Skeletal muscle cell (primary cell): ENCODE measurements at regions not wholly inside any gene's neighbourhood (a gene's known extent, or its start where the extent isn't known, plus 50 kb on each side); places are given as distances from the start of the nearest gene placed in this dataset.
A peak's percentile ranks its signal among the peaks of the same experiment; 100 is the strongest.

ENCODE experiments used
- DNase-seq: peaks from one replicate; pipeline ENCODE4 v3.0.0-alpha.2; 2010; ENCODE audit warnings: low read depth
- H3K4me3 ChIP-seq: 2 replicates; pipeline ENCODE4 v1.5.1; 2011; ENCODE audit warnings: low read depth, mild to moderate bottlenecking, control low read depth, low read length, moderate library complexity

DNA sequence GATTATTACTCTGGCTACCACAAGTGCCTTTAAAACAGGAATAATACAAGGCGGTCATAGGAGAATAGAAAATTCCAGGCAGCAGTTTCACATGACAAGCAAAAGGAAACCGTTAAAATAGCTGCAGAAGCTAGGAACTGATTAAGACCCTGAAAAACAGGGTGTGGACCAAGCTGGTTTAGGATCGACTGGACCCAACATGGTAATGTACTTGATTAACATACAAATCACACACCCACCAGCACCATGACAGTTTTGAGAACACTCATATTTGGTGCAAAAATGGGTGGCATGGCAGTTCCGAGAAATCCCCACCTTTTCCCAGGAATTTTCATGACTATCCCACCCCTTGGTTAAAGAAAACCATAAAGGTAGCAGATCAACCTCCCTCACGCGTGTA is 51.9 kb upstream of the TMEM163 start:
- no peak overlapping the region for H3K4me3 ChIP-seq

GRCh38 chr2:134771313-134771801 is 52.6 kb upstream of the TMEM163 start:
- no peak for DNase-seq
- H3K4me3 ChIP-seq, result no peak overlapping the region

More for the DNA sequence above, 51.9 kb upstream of the TMEM163 start:
- DNase-seq, result no peak

- no peak overlapping the region for H3K4me3 ChIP-seq
- no peak for DNase-seq
These were observed 53.8 kb upstream of the TMEM163 start for GRCh38 chr2:134772493-134773169.

DNA sequence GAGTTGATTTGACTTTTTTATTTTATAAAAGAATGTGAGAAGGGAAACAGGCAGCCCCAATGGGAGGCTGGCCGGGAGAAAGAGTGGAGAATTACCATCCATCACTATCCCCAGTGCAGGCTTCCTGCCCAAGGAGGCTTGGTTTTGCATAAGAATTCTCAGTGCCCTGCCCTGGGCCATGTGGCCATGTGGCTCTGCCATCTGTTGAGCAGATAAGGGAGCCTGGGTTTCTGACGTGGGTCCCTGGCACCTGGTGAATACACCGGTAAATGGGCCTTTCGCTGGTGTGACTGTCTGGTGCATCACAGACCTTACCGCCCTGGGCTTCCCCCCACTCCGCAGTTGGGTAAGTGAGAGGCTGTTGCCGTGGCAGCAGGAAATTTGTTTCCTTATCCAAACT is 54.5 kb upstream of the TMEM163 start:
- DNase-seq, result no peak

DNA sequence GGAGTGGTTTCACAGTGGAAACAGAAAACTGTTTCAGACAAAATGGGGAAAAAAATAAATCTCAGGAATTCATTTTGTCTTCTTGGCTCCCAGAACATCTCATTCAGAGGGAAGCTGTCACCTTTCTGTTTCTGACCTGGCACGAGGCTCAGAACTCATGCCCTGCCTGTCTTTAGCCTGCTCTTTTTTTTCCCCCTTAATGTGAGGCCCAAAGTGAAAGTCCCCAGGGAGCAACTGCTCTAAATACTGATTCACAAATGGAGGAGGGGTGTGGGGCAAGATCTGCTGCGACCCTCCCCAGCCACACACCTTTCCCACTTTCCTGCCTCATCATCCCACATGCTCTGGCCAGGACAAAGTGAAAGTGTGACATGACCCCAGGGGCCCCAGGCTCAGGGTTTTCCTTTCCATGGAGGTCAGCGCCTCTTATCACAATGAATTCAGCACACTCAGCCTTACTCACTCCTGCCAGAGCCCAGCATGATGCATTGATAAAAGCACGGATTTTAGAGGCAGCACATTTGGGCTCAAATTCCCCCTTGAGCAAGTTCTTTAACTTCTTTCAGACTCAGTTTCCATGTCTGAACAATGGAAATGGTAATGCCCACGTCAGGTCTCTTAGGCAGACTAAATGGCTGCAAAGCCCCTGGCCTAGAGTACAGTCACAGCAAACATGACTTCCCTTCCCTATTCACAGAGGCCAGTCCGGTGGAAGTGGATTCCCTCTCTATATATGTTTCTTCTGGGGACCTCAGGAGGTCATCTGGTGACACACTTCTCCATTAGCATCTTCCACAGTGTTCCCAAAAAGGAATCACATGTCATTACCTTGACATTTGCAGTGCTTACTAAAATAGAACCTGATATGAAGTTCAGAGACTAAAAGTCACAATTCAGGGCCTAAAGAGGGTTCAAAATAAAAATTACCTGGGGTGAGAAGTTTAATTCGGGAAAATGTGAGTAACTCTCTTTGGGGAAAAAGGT is 55.3 kb upstream of the TMEM163 start:
- no peak for DNase-seq
- H3K4me3 ChIP-seq, result no peak overlapping the region

More for the DNA sequence above, 54.5 kb upstream of the TMEM163 start:
- H3K4me3 ChIP-seq, result no peak overlapping the region

DNA sequence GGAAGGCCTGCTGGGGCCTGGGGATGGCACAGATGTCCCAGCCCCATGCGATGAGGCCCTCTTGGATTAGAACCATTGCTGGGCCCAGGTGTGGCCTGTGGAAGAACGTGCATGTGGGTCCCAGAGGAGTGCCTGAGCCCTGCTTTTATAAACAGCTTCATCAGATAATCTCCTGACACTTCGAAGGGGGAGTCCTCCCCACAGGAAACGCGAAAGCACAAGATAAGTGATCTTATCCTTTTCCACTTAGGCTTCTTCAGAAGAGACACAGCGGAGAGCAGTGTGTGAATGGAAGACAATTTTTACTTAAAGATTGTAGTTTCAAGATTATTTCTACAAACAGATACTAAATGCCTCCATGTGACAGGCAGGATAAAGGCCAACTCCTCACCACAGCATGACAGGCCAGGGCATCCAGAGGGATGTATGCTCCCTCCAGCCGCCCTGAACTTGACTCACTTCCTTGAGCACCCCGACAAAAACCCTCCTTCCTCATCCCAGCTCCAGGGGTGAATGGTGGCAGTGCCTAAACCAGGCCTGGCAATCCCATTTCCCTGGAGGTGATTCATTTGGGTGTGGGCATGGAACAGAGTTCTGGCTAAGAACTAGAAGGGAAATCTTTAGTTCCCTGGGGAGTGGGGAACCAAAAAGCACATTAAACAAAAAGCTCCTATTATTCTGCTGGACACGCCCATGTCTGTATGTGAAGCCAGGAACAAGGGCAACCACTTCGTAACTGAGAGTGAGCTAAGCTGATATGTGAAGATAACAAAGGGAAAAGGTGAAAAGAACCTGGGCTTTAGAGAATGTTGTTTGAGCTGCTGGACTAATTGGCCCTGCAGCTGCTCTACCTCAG is 56.2 kb upstream of the TMEM163 start:
- no peak overlapping the region for H3K4me3 ChIP-seq
- no peak for DNase-seq

GRCh38 chr2:134776836-134777235 is 58.0 kb upstream of the TMEM163 start:
- H3K4me3 ChIP-seq, result no peak overlapping the region
- no peak for DNase-seq

DNA sequence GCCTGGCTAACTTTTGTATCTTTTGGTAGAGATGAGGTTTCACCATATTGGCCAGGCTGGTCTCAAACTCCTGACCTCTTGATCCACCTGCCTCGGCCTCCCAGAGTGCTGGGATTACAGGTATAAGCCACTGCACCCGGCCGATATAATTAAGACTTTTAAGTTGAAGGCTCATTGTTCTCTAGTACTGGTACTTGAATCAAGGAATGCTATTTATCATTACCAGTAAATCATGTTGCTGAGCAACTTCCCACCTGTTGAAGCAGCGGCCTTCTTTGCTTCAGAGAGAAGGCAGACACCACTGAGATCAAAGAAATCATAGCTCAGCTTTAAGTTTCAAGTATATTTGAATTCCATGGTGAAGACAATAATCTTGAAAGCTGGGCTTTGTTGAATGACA is 58.8 kb upstream of the TMEM163 start:
- no peak for DNase-seq
- H3K4me3 ChIP-seq, result no peak overlapping the region

DNA sequence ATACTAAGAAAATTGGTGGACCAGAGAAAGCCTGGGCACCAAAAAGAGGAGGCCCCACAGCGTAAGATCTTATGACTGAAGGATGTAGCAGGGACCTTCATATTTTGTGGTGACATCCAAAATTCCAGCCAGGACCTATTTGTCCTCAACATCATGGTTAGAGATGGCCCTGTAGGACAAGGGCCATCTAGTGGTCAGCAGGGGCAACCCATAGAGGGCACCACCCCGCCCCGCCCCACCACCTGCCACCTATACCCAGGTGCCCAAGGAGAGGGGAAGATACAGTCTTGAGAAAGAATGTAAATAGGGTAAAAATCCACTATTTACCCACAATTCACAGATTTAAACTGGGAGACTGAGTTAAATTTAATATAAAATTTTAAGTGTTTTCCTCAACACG is 59.6 kb upstream of the TMEM163 start:
- DNase-seq, result no peak
- H3K4me3 ChIP-seq, result no peak overlapping the region

- no peak for DNase-seq
- H3K4me3 ChIP-seq, result no peak overlapping the region
These were observed 57.4 kb upstream of the ACMSD start for GRCh38 chr2:134780972-134781371.

DNA sequence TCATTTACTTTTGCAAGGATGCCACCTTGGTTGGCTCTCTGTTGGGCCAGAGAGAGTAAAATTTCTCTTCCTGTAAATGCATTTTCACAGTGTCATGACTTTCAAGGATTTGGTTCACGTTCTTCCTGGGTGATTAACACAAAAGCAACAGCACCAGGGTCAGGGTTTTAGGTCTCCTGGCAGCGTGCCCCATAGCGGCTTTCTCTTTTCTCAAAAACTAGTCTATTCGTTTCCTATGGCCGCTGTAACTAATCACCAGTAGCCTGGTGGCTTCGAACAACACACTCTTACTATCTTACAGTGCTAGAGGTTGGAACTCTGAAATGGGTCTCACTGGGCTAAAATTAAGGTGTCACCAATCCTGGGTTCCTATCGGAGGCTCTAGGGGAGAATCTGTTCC is 56.3 kb upstream of the ACMSD start:
- no peak overlapping the region for H3K4me3 ChIP-seq
- no peak for DNase-seq

GRCh38 chr2:134782792-134783191 is 55.6 kb upstream of the ACMSD start:
- DNase-seq, result peak; percentile 18
- H3K4me3 ChIP-seq, result no peak overlapping the region

DNA sequence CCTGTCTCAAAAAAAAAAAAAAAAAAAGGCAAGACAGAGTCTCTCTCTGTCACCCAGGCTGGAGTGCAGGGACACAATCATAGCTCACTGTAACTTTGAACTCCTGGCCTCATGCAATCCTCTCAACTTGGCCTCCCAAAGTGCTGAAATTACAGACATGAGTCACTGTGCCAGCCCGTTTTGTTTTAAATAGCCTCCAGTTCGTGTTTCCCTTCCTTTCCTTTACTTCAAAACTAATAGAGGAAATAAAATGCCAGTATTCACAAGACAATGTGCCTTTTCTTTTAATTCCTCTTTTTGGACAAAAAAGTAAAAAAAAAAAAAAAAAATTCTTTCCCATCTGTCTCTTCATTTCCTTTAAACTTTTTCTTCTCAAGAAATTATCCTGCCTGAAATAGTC is 54.5 kb upstream of the ACMSD start:
- DNase-seq, result no peak
- H3K4me3 ChIP-seq, result no peak overlapping the region

DNA sequence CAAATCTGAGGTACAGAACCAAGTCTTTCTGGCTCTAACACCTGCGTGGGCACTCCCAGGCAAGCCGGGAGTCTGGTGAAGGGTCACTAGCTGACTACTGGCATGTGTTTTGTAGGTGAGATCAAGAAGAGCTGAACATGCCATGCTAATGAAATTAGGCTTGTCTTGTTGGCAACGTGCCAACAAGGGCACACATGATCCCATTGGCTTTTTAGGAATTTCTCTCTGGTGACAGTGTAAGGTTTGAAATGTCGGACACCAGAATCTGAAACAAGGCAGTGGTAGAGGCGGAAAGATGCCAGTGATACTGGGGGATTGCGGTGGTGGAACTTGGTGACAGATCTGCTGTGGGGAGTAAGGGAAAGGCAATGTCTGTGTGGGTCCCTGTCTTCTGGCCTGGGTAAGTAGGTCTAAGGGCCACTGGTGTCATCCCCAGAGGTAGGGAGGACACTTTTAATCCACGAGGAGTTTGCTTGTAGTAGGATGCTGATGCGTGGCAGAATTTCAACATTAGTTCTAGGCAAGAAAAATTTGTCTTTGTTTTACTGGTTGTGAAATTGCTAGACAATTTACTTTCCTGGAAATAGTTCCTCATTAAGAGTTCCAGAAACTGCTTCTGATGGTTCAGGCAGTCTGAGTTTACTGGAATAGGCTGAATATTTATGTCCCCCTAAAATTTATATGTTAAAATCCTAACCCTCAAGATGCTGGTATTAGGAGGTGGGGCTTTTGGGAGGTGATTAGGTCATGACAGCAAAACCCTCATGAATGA is 52.6 kb upstream of the ACMSD start:
- H3K4me3 ChIP-seq, result no peak overlapping the region
- no peak for DNase-seq

DNA sequence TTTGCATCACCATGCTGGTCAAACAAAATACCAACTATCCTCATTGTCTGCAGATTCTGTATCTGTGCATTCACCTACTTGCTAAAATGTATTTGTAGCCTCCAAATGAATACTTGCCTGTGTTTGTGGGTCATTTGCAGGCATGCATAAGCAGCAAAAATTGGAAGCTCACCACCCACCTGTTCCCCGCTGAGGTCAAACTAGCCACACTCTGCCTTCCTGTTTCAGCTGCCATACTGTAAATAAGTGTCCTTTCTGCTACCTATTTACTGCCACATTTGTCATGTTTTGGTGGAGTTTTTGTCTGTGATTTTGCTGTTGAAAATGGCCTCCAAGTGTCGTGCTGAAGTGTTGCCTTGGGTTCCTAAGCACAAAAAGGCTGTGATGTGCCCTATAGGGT is 50.0 kb upstream of the ACMSD start:
- DNase-seq, result no peak
- no peak overlapping the region for H3K4me3 ChIP-seq
